H1 (cell line): ENCODE measurements at regions not wholly inside any gene's neighbourhood (a gene's known extent, or its start where the extent isn't known, plus 50 kb on each side); places are given as distances from the start of the nearest gene placed in this dataset.

Source experiments
- CTCF ChIA-PET: fragments of 300-600 bp; sonication (Branson Sonifier 250); formaldehyde crosslinking; loops from one replicate; lab custom pipeline; 2021; ENCODE audit not compliant: partially characterized antibody; lab: Charles Lee
- POLR2A ChIA-PET: fragments of 300-600 bp; sonication (Branson Sonifier 250); formaldehyde crosslinking; loops from one replicate; lab custom pipeline; 2021; ENCODE audit warnings: inconsistent platforms; ENCODE audit not compliant: partially characterized antibody; lab: Charles Lee
- DNase-seq, 2 experiments: peaks; one replicate each; pipeline versions ENCODE4 v3.0.0 to v3.0.0-alpha.2; 2010 to 2022; ENCODE audit warnings: low spot score in 2 of 2, low read depth in 1 of 2, mixed read lengths in 1 of 2
- FAIRE-seq: peaks from 2 replicates; lab custom pipeline; 2011; peaks lifted over from hg19 to GRCh38; lab: Jason Lieb, UNC
- H2AFZ ChIP-seq: 2 replicates; pipeline ENCODE4 v1.8.1; 2012; ENCODE audit warnings: low read length, inconsistent platforms
- H2AK5ac ChIP-seq: 2 replicates; pipeline ENCODE4 v1.6.1; 2013; ENCODE audit warnings: low read depth, low read length
- H2BK120ac ChIP-seq: replicated peaks from 2 replicates; pipeline ENCODE3; 2013; ENCODE audit warnings: low read depth, low read length, inconsistent platforms
- H2BK12ac ChIP-seq: 2 replicates; pipeline ENCODE4 v1.6.1; 2013; ENCODE audit warnings: low read depth, low read length
- H2BK15ac ChIP-seq: 2 replicates; pipeline ENCODE4 v1.6.1; 2013; ENCODE audit warnings: low read length
- H2BK20ac ChIP-seq: 2 replicates; pipeline ENCODE4 v1.6.1; 2013; ENCODE audit warnings: low read length
- H2BK5ac ChIP-seq: 2 replicates; pipeline ENCODE4 v1.6.1; 2013; ENCODE audit warnings: low read depth, low read length
- H3K14ac ChIP-seq: 2 replicates; pipeline ENCODE4 v1.6.1; 2013; ENCODE audit warnings: inconsistent platforms; ENCODE audit not compliant: insufficient read length
- H3K18ac ChIP-seq: 2 replicates; pipeline ENCODE4 v1.6.1; 2013; ENCODE audit warnings: low read length; ENCODE audit errors: extremely low read depth
- H3K23ac ChIP-seq: 2 replicates; pipeline ENCODE4 v1.6.1; 2013; ENCODE audit warnings: inconsistent platforms; ENCODE audit not compliant: insufficient read length
- H3K23me2 ChIP-seq: 2 replicates; pipeline ENCODE4 v1.6.1; 2013; ENCODE audit warnings: low read depth, low read length
- H3K27ac ChIP-seq: 2 replicates; pipeline ENCODE4 v1.6.1; 2011; ENCODE audit warnings: low read depth, low read length, inconsistent platforms
- H3K27me3 ChIP-seq, 4 experiments: replicated peaks in 1 of 4; 1 replicate in 1 of 4; 2 replicates in 3 of 4; pipeline versions ENCODE4 v1.6.1 to v1.8.1; 2011 to 2013; ENCODE audit warnings: low read length in 3 of 4, mild to moderate bottlenecking in 3 of 4, inconsistent platforms in 2 of 4, mixed read lengths in 2 of 4, moderate library complexity in 1 of 4; ENCODE audit not compliant: control insufficient read depth in 3 of 4, insufficient read depth in 3 of 4; ENCODE audit errors: extremely low read depth in 1 of 4
- H3K36me3 ChIP-seq, 4 experiments: 2 replicates each; pipeline versions ENCODE4 v1.6.1 to v1.8.1; 2011 to 2013; ENCODE audit warnings: mild to moderate bottlenecking in 4 of 4, low read length in 3 of 4, moderate library complexity in 2 of 4, control low read depth in 1 of 4, inconsistent platforms in 1 of 4; ENCODE audit not compliant: insufficient read depth in 4 of 4, control insufficient read depth in 2 of 4
- H3K4ac ChIP-seq: replicated peaks from 2 replicates; pipeline ENCODE3; 2013; ENCODE audit warnings: low read length, low read depth, mixed read lengths, inconsistent platforms; ENCODE audit not compliant: insufficient read length
- H3K4me1 ChIP-seq, 4 experiments: replicated peaks in 1 of 4; 1 replicate in 1 of 4; 2 replicates in 3 of 4; pipeline versions ENCODE4 v1.6.1 to v1.8.1; 2011 to 2013; ENCODE audit warnings: low read length in 3 of 4, inconsistent platforms in 2 of 4, mixed read lengths in 1 of 4; ENCODE audit not compliant: insufficient read depth in 4 of 4, control insufficient read depth in 3 of 4
- H3K4me2 ChIP-seq, 2 experiments: 2 replicates each; pipeline versions ENCODE4 v1.6.1 to v1.8.1; 2011 to 2013; ENCODE audit warnings: low read depth in 2 of 2, low read length in 2 of 2, control low read depth in 1 of 2, inconsistent platforms in 1 of 2, mild to moderate bottlenecking in 1 of 2; ENCODE audit not compliant: insufficient read depth in 1 of 2
- H3K4me3 ChIP-seq, 4 experiments: fragments of 200-600, 300-600 bp in 1 of 4; sonication (generic), shearing (Covaris generic), sonication (Bioruptor Twin) in 1 of 4; 2 replicates each; pipeline versions ENCODE4 v1.5.1 to v1.8.1; 2011 to 2016; ENCODE audit warnings: low read length in 4 of 4, low read depth in 3 of 4, control low read depth in 2 of 4, inconsistent platforms in 2 of 4, mild to moderate bottlenecking in 2 of 4, mixed read lengths in 1 of 4, moderate library complexity in 1 of 4; ENCODE audit not compliant: insufficient read depth in 2 of 4; ENCODE audit errors: extremely low read depth in 1 of 4
- H3K56ac ChIP-seq: replicated peaks from 2 replicates; pipeline ENCODE3; 2013; ENCODE audit warnings: low read depth, mild to moderate bottlenecking, mixed read lengths, low read length, inconsistent platforms; ENCODE audit not compliant: insufficient read length
- H3K79me1 ChIP-seq: 2 replicates; pipeline ENCODE4 v1.6.1; 2013; ENCODE audit warnings: low read depth, low read length, control low read depth
- H3K79me2 ChIP-seq, 2 experiments: 2 replicates each; pipeline versions ENCODE4 v1.6.1 to v1.8.1; 2012 to 2013; ENCODE audit warnings: low read length in 2 of 2, mild to moderate bottlenecking in 2 of 2, inconsistent platforms in 1 of 2; ENCODE audit not compliant: insufficient read depth in 2 of 2, control insufficient read depth in 1 of 2
- H3K9ac ChIP-seq, 4 experiments: replicated peaks in 1 of 4; 1 replicate in 1 of 4; 2 replicates in 3 of 4; pipeline versions ENCODE4 v1.6.1 to v1.8.1; 2011 to 2013; ENCODE audit warnings: low read depth in 3 of 4, low read length in 3 of 4, control low read depth in 2 of 4, mild to moderate bottlenecking in 2 of 4, moderate library complexity in 2 of 4, inconsistent platforms in 1 of 4; ENCODE audit errors: extremely low read depth in 1 of 4
- H3K9me3 ChIP-seq, 2 experiments: 2 replicates each; pipeline versions ENCODE4 v1.6.1 to v1.8.1; 2012 to 2013; ENCODE audit warnings: mild to moderate bottlenecking in 2 of 2, moderate library complexity in 2 of 2, control low read depth in 1 of 2, inconsistent platforms in 1 of 2, low read depth in 1 of 2, low read length in 1 of 2, mixed read lengths in 1 of 2; ENCODE audit not compliant: insufficient read depth in 2 of 2
- H4K20me1 ChIP-seq, 2 experiments: replicated peaks in 1 of 2; 2 replicates each; pipeline versions ENCODE3 to v1.8.1; 2011 to 2013; ENCODE audit warnings: inconsistent platforms in 2 of 2, low read length in 2 of 2, mild to moderate bottlenecking in 1 of 2; ENCODE audit not compliant: insufficient read depth in 2 of 2, control insufficient read depth in 1 of 2
- H4K5ac ChIP-seq: 2 replicates; pipeline ENCODE4 v1.6.1; 2013; ENCODE audit warnings: low read length, low read depth, mixed read lengths, inconsistent platforms; ENCODE audit not compliant: insufficient read length
- H4K8ac ChIP-seq: 2 replicates; pipeline ENCODE4 v1.8.0; 2013; ENCODE audit warnings: mild to moderate bottlenecking, moderate library complexity, low read length, inconsistent platforms; ENCODE audit not compliant: insufficient read depth; ENCODE audit errors: extremely low read depth
- H4K91ac ChIP-seq: replicated peaks from 2 replicates; pipeline ENCODE3; 2013; ENCODE audit warnings: low read length, mixed read lengths, inconsistent platforms; ENCODE audit not compliant: insufficient read length
- CBX5 ChIP-seq: fragments of 300-800, 300-1000 bp; sonication (generic); IDR thresholded peaks from 2 replicates; pipeline ENCODE4 v1.7.1; 2016; ENCODE audit warnings: antibody characterized with exemption, low read length, low read depth
- CBX8 ChIP-seq: fragments of 300-800, 300-1000 bp; sonication (generic); IDR thresholded peaks from 2 replicates; pipeline ENCODE4 v1.7.1; 2016; ENCODE audit warnings: low read depth, low read length, borderline replicate concordance
- POU5F1 ChIP-seq: IDR thresholded peaks from 2 replicates; pipeline ENCODE4 v1.6.1; 2011; ENCODE audit warnings: low read depth, mild to moderate bottlenecking, low read length, moderate library complexity
- RBBP5 ChIP-seq: IDR thresholded peaks from 2 replicates; pipeline ENCODE4 v1.7.1; 2012; ENCODE audit warnings: low read depth, mild to moderate bottlenecking, inconsistent platforms, low read length, moderate library complexity, borderline replicate concordance
- RXRA ChIP-seq: IDR thresholded peaks from 2 replicates; pipeline ENCODE4 v1.6.1; 2011; ENCODE audit warnings: low read depth, mild to moderate bottlenecking, low read length, moderate library complexity; ENCODE audit not compliant: insufficient read depth
- SP2 ChIP-seq: IDR thresholded peaks from 2 replicates; pipeline ENCODE4 v1.6.1; 2012; ENCODE audit warnings: mild to moderate bottlenecking, low read length, inconsistent platforms
- YY1 ChIP-seq: IDR thresholded peaks from 2 replicates; pipeline ENCODE4 v1.6.1; 2011; ENCODE audit warnings: low read depth, mild to moderate bottlenecking, low read length
- WGBS, 2 experiments: shearing (Covaris generic) in 1 of 2; methylation state at CpG; one replicate each; pipeline versions ENCODE4 v1.1.6 to v1.1.7; 2013 to 2015; ENCODE audit warnings: low lambda C conversion rate in 2 of 2, mixed read lengths in 2 of 2, inconsistent platforms in 1 of 2, low coverage in 1 of 2, missing lambda C conversion rate in 1 of 2; ENCODE audit not compliant: insufficient replicate concordance in 2 of 2, insufficient coverage in 1 of 2, insufficient read length in 1 of 2; ENCODE audit errors: extremely low coverage in 1 of 2, missing lambda C conversion rate in 1 of 2; 5-methylcytosine and 5-hydroxymethylcytosine counted together
- TF ChIP-seq, protein P1 (sequence below): IDR thresholded peaks from 2 replicates; pipeline ENCODE4 v1.6.1; 2012; ENCODE audit warnings: inconsistent platforms
- TF ChIP-seq, protein P2 (sequence below), 3 experiments: IDR thresholded peaks; 1 replicate in 2 of 3; 2 replicates in 1 of 3; pipeline versions ENCODE4 v1.5.1 to v1.6.1; 2011; ENCODE audit warnings: low read length in 3 of 3, mild to moderate bottlenecking in 3 of 3, inconsistent platforms in 2 of 3, low read depth in 1 of 3, moderate library complexity in 1 of 3; ENCODE audit not compliant: insufficient read depth in 1 of 3; ENCODE audit errors: control extremely low read depth in 1 of 3
- TF ChIP-seq, protein P3 (sequence below): IDR thresholded peaks from 2 replicates; pipeline ENCODE4 v1.6.1; 2012; ENCODE audit warnings: low read length, inconsistent platforms

DNA sequence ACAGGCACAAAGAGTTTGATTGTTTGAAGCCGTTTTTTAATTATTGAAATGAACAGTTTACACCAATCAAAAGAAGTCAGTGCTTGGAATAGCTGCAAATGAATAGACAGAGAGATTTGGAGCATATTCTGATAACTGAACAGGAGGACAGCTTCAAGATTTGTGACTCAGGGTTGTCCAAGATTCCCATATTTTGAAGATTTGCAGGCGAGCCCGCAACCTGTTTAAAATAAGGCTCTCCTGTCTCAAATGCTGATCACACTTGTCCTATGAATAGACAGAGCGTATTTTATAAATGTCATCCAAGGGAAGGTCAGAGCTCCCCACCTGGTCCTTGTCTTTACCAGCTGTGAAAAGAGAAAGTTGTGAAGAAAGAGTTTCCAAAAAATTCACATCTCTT is 198.7 kb downstream of the RNF144A start:
- no peaks in the 10 kb centered on the region for H3K79me2 ChIP-seq
- ChIA-PET POLR2A (no interaction called here), CTCF (interaction anchor here (0.8 to 6.2 kb wide), 6 partner anchors 8 to 731 kb away, joined by 3 to 40 read pairs (median 4); no protein-coding TSS in a partner anchor)
- no peaks in the 10 kb centered on the region; a peak in 2 of 7 replicates for H3K4me1 ChIP-seq
- H2BK20ac ChIP-seq: no peak overlapping the region
- no peak overlapping the region for H2BK15ac ChIP-seq
- no peak overlapping the region for H2AK5ac ChIP-seq
- H3K14ac ChIP-seq: no peak overlapping the region
- no peak for DNase-seq
- no peak overlapping the region for H3K23ac ChIP-seq
- no peak overlapping the region for H2BK5ac ChIP-seq
- H4K20me1 ChIP-seq: no peaks in the 10 kb centered on the region
- H3K4me3 ChIP-seq: no peak overlapping the region
- H4K91ac ChIP-seq: no peak overlapping the region
- no peaks in the 10 kb centered on the region for H3K23me2 ChIP-seq
- no peaks in the 10 kb centered on the region for H3K27me3 ChIP-seq
- H2BK12ac ChIP-seq: no peak overlapping the region
- H4K8ac ChIP-seq: no peak overlapping the region
- H3K79me1 ChIP-seq: no peaks in the 10 kb centered on the region
- no peak for FAIRE-seq
- H3K27ac ChIP-seq: no peak overlapping the region
- no peak overlapping the region for H3K4me2 ChIP-seq
- no peak overlapping the region for H3K9ac ChIP-seq
- no peak overlapping the region for H3K56ac ChIP-seq
- peaks cover 2 to 3% of the 10 kb centered on the region in 2 experiments; a peak in 1 of 4 replicates for H3K9me3 ChIP-seq
- H2AFZ ChIP-seq: no peak overlapping the region
- no peak overlapping the region for H4K5ac ChIP-seq
- no peak overlapping the region for H3K4ac ChIP-seq
- WGBS, 2 experiments: 91% methylated on average over 4 of the region's 4 CpGs; no CpG with 5 or more reads in 1 of the 2 experiments
- H2BK120ac ChIP-seq: no peak overlapping the region
- H3K36me3 ChIP-seq: no peaks in the 10 kb centered on the region
- no peak overlapping the region for H3K18ac ChIP-seq
- no peak for TF ChIP-seq RXRA
- TF ChIP-seq CBX8: no peak
- no peak for TF ChIP-seq POU5F1
- no peak for TF ChIP-seq RBBP5
- TF ChIP-seq, protein P1, sequence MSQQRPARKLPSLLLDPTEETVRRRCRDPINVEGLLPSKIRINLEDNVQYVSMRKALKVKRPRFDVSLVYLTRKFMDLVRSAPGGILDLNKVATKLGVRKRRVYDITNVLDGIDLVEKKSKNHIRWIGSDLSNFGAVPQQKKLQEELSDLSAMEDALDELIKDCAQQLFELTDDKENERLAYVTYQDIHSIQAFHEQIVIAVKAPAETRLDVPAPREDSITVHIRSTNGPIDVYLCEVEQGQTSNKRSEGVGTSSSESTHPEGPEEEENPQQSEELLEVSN: no peak
- TF ChIP-seq, protein P2, sequence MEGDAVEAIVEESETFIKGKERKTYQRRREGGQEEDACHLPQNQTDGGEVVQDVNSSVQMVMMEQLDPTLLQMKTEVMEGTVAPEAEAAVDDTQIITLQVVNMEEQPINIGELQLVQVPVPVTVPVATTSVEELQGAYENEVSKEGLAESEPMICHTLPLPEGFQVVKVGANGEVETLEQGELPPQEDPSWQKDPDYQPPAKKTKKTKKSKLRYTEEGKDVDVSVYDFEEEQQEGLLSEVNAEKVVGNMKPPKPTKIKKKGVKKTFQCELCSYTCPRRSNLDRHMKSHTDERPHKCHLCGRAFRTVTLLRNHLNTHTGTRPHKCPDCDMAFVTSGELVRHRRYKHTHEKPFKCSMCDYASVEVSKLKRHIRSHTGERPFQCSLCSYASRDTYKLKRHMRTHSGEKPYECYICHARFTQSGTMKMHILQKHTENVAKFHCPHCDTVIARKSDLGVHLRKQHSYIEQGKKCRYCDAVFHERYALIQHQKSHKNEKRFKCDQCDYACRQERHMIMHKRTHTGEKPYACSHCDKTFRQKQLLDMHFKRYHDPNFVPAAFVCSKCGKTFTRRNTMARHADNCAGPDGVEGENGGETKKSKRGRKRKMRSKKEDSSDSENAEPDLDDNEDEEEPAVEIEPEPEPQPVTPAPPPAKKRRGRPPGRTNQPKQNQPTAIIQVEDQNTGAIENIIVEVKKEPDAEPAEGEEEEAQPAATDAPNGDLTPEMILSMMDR (IDR thresholded peaks at IDR 0.05; ENCODE audit: control extremely low read depth in 1 of 3, insufficient read depth in 1 of 3, low read depth in 1 of 3, low read length in 3 of 3): no peak
- TF ChIP-seq CBX5: no peak
- TF ChIP-seq SP2: no peak
- TF ChIP-seq, protein P3, sequence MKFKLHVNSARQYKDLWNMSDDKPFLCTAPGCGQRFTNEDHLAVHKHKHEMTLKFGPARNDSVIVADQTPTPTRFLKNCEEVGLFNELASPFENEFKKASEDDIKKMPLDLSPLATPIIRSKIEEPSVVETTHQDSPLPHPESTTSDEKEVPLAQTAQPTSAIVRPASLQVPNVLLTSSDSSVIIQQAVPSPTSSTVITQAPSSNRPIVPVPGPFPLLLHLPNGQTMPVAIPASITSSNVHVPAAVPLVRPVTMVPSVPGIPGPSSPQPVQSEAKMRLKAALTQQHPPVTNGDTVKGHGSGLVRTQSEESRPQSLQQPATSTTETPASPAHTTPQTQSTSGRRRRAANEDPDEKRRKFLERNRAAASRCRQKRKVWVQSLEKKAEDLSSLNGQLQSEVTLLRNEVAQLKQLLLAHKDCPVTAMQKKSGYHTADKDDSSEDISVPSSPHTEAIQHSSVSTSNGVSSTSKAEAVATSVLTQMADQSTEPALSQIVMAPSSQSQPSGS: no peak
- no peak for TF ChIP-seq YY1
